ENCODE measurements at regions not wholly inside any gene's neighbourhood (a gene's known extent, or its start where the extent isn't known, plus 50 kb on each side); places are given as distances from the start of the nearest gene placed in this dataset.

DNA sequence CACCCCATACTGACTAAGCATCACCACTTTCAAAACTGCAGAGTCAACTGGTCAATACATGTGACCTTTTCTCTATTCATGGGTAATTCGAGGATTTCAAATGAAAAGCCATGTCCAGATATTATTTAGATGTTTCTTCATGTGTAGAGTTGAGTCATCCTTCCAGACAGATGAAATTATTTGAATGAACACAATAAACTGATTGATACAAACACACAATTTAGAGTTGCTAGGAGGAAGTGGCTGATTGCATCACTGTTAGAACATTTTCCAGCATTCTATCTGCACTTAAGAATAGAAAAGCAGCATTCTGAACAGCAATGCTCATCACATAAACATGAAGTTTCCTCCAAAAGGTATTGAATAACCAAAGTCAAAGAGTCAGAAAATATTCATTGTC lies 273.5 kb upstream of the SOX5 start:
- TF ChIP-seq, protein P1, sequence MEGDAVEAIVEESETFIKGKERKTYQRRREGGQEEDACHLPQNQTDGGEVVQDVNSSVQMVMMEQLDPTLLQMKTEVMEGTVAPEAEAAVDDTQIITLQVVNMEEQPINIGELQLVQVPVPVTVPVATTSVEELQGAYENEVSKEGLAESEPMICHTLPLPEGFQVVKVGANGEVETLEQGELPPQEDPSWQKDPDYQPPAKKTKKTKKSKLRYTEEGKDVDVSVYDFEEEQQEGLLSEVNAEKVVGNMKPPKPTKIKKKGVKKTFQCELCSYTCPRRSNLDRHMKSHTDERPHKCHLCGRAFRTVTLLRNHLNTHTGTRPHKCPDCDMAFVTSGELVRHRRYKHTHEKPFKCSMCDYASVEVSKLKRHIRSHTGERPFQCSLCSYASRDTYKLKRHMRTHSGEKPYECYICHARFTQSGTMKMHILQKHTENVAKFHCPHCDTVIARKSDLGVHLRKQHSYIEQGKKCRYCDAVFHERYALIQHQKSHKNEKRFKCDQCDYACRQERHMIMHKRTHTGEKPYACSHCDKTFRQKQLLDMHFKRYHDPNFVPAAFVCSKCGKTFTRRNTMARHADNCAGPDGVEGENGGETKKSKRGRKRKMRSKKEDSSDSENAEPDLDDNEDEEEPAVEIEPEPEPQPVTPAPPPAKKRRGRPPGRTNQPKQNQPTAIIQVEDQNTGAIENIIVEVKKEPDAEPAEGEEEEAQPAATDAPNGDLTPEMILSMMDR (IDR thresholded peaks at IDR 0.05; ENCODE audit: poor library complexity, severe bottlenecking), result no peak
- TF ChIP-seq EP300 (conservative IDR thresholded peaks at IDR 0.05; ENCODE audit: poor library complexity, severe bottlenecking), result no peak
- no peak for TF ChIP-seq EZH2 (IDR thresholded peaks at IDR 0.05; ENCODE audit: borderline replicate concordance, insufficient read depth, low read length, poor library complexity, severe bottlenecking)
- TF ChIP-seq SMC3 (conservative IDR thresholded peaks at IDR 0.05; ENCODE audit: poor library complexity), result no peak
- TF ChIP-seq POLR2AphosphoS5 (IDR thresholded peaks at IDR 0.05), result no peak
- TF ChIP-seq MXI1 (conservative IDR thresholded peaks at IDR 0.05; ENCODE audit: poor library complexity, severe bottlenecking), result no peak
